Spinal cord (tissue), 9 donors: ENCODE measurements at regions not wholly inside any gene's neighbourhood (a gene's known extent, or its start where the extent isn't known, plus 50 kb on each side); places are given as distances from the start of the nearest gene placed in this dataset.

Experiments
- DNase-seq, 6 donors: peaks; one replicate each; pipeline versions ENCODE4 v3.0.0 to v3.0.0-alpha.2; 2013 to 2015; ENCODE audit warnings: low spot score in 6 of 6, low read depth in 4 of 6
- H3K27ac ChIP-seq: one replicate; pipeline ENCODE4 v1.5.1; 2013; ENCODE audit warnings: low read depth, low read length, control low read depth
- H3K27me3 ChIP-seq: one replicate; pipeline ENCODE4 v1.6.1; 2013; ENCODE audit warnings: low read length; ENCODE audit not compliant: control insufficient read depth, insufficient read depth
- H3K36me3 ChIP-seq: one replicate; pipeline ENCODE4 v1.6.1; 2013; ENCODE audit warnings: low read length; ENCODE audit not compliant: control insufficient read depth, insufficient read depth
- H3K4me1 ChIP-seq: one replicate; pipeline ENCODE4 v1.6.1; 2013; ENCODE audit warnings: low read length; ENCODE audit not compliant: control insufficient read depth, insufficient read depth
- H3K4me3 ChIP-seq: one replicate; pipeline ENCODE4 v1.5.1; 2013; ENCODE audit warnings: low read depth, low read length, control low read depth
- H3K9me3 ChIP-seq: one replicate; pipeline ENCODE4 v1.6.1; 2013; ENCODE audit warnings: low read length; ENCODE audit not compliant: control insufficient read depth, insufficient read depth
- WGBS: methylation state at CpG from one replicate; pipeline ENCODE4 v1.1.5; 2013; ENCODE audit warnings: missing lambda C conversion rate; ENCODE audit not compliant: insufficient coverage; 5-methylcytosine and 5-hydroxymethylcytosine counted together
- donor health status: healthy.

- Histone ChIP-seq H3K4me1 (no peaks in the 10 kb centered on the region), H3K27ac (no peak overlapping the region), H3K27me3 (no peaks in the 10 kb centered on the region), H3K36me3 (no peaks in the 10 kb centered on the region), H3K9me3 (no peaks in the 10 kb centered on the region), H3K4me3 (no peak overlapping the region)
- no CpG with 5 or more reads among the region's 2 CpGs for WGBS
- no peak for DNase-seq
Measured at GRCh38 chr5:38657020-38657419, 100.6 kb upstream of the LIFR start.

GRCh38 chr5:38660194-38660668, 103.8 kb upstream of the LIFR start:
- H3K4me1 ChIP-seq = no peaks in the 10 kb centered on the region
- DNase-seq = no peak
- 77% methylated on average over 9 of the region's 12 CpGs for WGBS
- no peaks in the 10 kb centered on the region for H3K9me3 ChIP-seq
- no peak overlapping the region for H3K27ac ChIP-seq
- no peak overlapping the region for H3K4me3 ChIP-seq
- H3K27me3 ChIP-seq = no peaks in the 10 kb centered on the region
- H3K36me3 ChIP-seq = no peaks in the 10 kb centered on the region

GRCh38 chr5:38662090-38662489, 105.6 kb upstream of the LIFR start:
- no peaks in the 10 kb centered on the region for H3K27me3 ChIP-seq
- no peak overlapping the region for H3K27ac ChIP-seq
- H3K36me3 ChIP-seq = no peaks in the 10 kb centered on the region
- no peak for DNase-seq
- H3K9me3 ChIP-seq = no peaks in the 10 kb centered on the region
- H3K4me1 ChIP-seq = no peaks in the 10 kb centered on the region
- 92% methylated on average over 2 of the region's 4 CpGs for WGBS
- H3K4me3 ChIP-seq = no peak overlapping the region

GRCh38 chr5:38663249-38663648, 106.8 kb upstream of the LIFR start:
- Histone ChIP-seq H3K27me3 (no peaks in the 10 kb centered on the region), H3K9me3 (no peaks in the 10 kb centered on the region), H3K27ac (no peak overlapping the region), H3K4me3 (no peak overlapping the region), H3K36me3 (no peaks in the 10 kb centered on the region), H3K4me1 (no peaks in the 10 kb centered on the region)
- no peak for DNase-seq
- no CpG with 5 or more reads among the region's 1 CpG for WGBS

GRCh38 chr5:38666668-38667498, 110.4 kb upstream of the LIFR start:
- Histone ChIP-seq H3K27ac (no peak overlapping the region), H3K9me3 (no peaks in the 10 kb centered on the region), H3K27me3 (no peaks in the 10 kb centered on the region), H3K36me3 (no peaks in the 10 kb centered on the region), H3K4me1 (no peaks in the 10 kb centered on the region), H3K4me3 (no peak overlapping the region)
- peak in 1 of 6 donors; percentile 57 for DNase-seq
- WGBS = 73% methylated on average over 3 of the region's 5 CpGs

- WGBS = no CpG with 5 or more reads among the region's 1 CpG
- no peak for DNase-seq
- Histone ChIP-seq H3K36me3 (no peaks in the 10 kb centered on the region), H3K9me3 (no peaks in the 10 kb centered on the region), H3K27me3 (no peaks in the 10 kb centered on the region), H3K27ac (no peak overlapping the region), H3K4me3 (no peak overlapping the region), H3K4me1 (no peaks in the 10 kb centered on the region)
Measured at GRCh38 chr5:38667499-38667776, 111.0 kb upstream of the LIFR start.

GRCh38 chr5:38669361-38669880, 113.0 kb upstream of the LIFR start:
- Histone ChIP-seq H3K27ac (no peak overlapping the region), H3K36me3 (no peaks in the 10 kb centered on the region), H3K9me3 (no peaks in the 10 kb centered on the region), H3K27me3 (no peaks in the 10 kb centered on the region), H3K4me3 (no peak overlapping the region), H3K4me1 (no peaks in the 10 kb centered on the region)
- WGBS = no CpG with 5 or more reads among the region's 2 CpGs
- no peak for DNase-seq

- WGBS = no CpG with 5 or more reads among the region's 2 CpGs
- DNase-seq = no peak
- H3K36me3 ChIP-seq = no peaks in the 10 kb centered on the region
- no peaks in the 10 kb centered on the region for H3K4me1 ChIP-seq
- H3K4me3 ChIP-seq = no peak overlapping the region
- H3K9me3 ChIP-seq = no peaks in the 10 kb centered on the region
- H3K27ac ChIP-seq = no peak overlapping the region
- no peaks in the 10 kb centered on the region for H3K27me3 ChIP-seq
Measured at GRCh38 chr5:38670066-38670465, 113.6 kb upstream of the LIFR start.

GRCh38 chr5:38670878-38671277, 114.4 kb upstream of the LIFR start:
- Histone ChIP-seq H3K36me3 (no peaks in the 10 kb centered on the region), H3K4me3 (no peak overlapping the region), H3K27ac (no peak overlapping the region), H3K4me1 (no peaks in the 10 kb centered on the region), H3K27me3 (no peaks in the 10 kb centered on the region), H3K9me3 (no peaks in the 10 kb centered on the region)
- WGBS = no CpG with 5 or more reads among the region's 1 CpG
- no peak for DNase-seq

GRCh38 chr5:38672059-38672788, 115.8 kb upstream of the LIFR start:
- no peak overlapping the region for H3K27ac ChIP-seq
- DNase-seq = peak in 1 of 6 donors; percentile 45
- WGBS = no CpG with 5 or more reads among the region's 5 CpGs

More at GRCh38 chr5:38672059-38672788, 115.8 kb upstream of the LIFR start:
- H3K4me1 ChIP-seq = no peaks in the 10 kb centered on the region
- no peaks in the 10 kb centered on the region for H3K36me3 ChIP-seq
- no peak overlapping the region for H3K4me3 ChIP-seq
- no peaks in the 10 kb centered on the region for H3K9me3 ChIP-seq
- H3K27me3 ChIP-seq = no peaks in the 10 kb centered on the region
